ENCODE measurements at regions not wholly inside any gene's neighbourhood (a gene's known extent, or its start where the extent isn't known, plus 50 kb on each side); places are given as distances from the start of the nearest gene placed in this dataset.
"Not testable (repeated sequence)": the region's sequence is repeated elsewhere in the genome, so short reads cannot be mapped to it uniquely, and the experiment has no call there.

GRCh38 chr21:32082466-32082865 lies 196.4 kb downstream of the MIS18A start:
- Histone ChIP-seq H3K9me3 (no peaks in the 10 kb centered on the region), H3K27me3 (no peaks in the 10 kb centered on the region), H3K4me3 (no peak overlapping the region), H3K27ac (no peak overlapping the region), H3K36me3 (no peaks in the 10 kb centered on the region), H3K4me1 (no peaks in the 10 kb centered on the region)
- intact Hi-C loops (cut with DNase I): no loop called here
- TF ChIP-seq EP300 (IDR thresholded peaks at IDR 0.05): no peak
- TF ChIP-seq POLR2AphosphoS5 (IDR thresholded peaks at IDR 0.05): no peak
- TF ChIP-seq CTCF (IDR thresholded peaks at IDR 0.05): no peak
- no peak for TF ChIP-seq POLR2A (IDR thresholded peaks at IDR 0.05)
- WGBS, 2 donors: 68 to 74% methylated on average over 5 of the region's 5 CpGs
- no peak for DNase-seq

- 80 to 87% methylated on average over 6 of the region's 6 CpGs for WGBS, 2 donors
These were observed 200.8 kb downstream of the HUNK start for GRCh38 chr21:32073593-32073992.

GRCh38 chr21:32073190-32073589 lies 200.4 kb downstream of the HUNK start:
- WGBS, 2 donors: 94 to 95% methylated on average over 6 of the region's 6 CpGs
- no peak overlapping the region for H3K27ac ChIP-seq
- H3K27me3 ChIP-seq: no peaks in the 10 kb centered on the region
- H3K36me3 ChIP-seq: no peaks in the 10 kb centered on the region
- H3K4me1 ChIP-seq: no peaks in the 10 kb centered on the region
- H3K4me3 ChIP-seq: no peak overlapping the region
- H3K9me3 ChIP-seq: no peaks in the 10 kb centered on the region
- TF ChIP-seq EP300 (IDR thresholded peaks at IDR 0.05): no peak
- TF ChIP-seq POLR2AphosphoS5 (IDR thresholded peaks at IDR 0.05): no peak
- TF ChIP-seq POLR2A (IDR thresholded peaks at IDR 0.05): no peak
- no peak for TF ChIP-seq CTCF (IDR thresholded peaks at IDR 0.05)
- no peak for DNase-seq
- intact Hi-C loops (cut with DNase I): no loop called here

More at GRCh38 chr21:32073593-32073992, 200.8 kb downstream of the HUNK start:
- Histone ChIP-seq H3K4me3 (no peak overlapping the region), H3K27ac (no peak overlapping the region), H3K4me1 (no peaks in the 10 kb centered on the region), H3K9me3 (no peaks in the 10 kb centered on the region), H3K36me3 (no peaks in the 10 kb centered on the region), H3K27me3 (no peaks in the 10 kb centered on the region)
- DNase-seq: no peak
- no peak for TF ChIP-seq POLR2AphosphoS5 (IDR thresholded peaks at IDR 0.05)
- no peak for TF ChIP-seq EP300 (IDR thresholded peaks at IDR 0.05)
- no peak for TF ChIP-seq POLR2A (IDR thresholded peaks at IDR 0.05)
- no peak for TF ChIP-seq CTCF (IDR thresholded peaks at IDR 0.05)
- intact Hi-C loops (cut with DNase I): no loop called here

- H3K36me3 ChIP-seq; H3K4me1 ChIP-seq; H3K27ac ChIP-seq; H3K27me3 ChIP-seq; intact Hi-C loops (cut with DNase I); H3K4me3 ChIP-seq; DNase-seq; H3K9me3 ChIP-seq: not testable (repeated sequence)
- 51 to 58% methylated on average over 2 of the region's 2 CpGs for WGBS, 2 donors
These were observed 198.8 kb downstream of the HUNK start for GRCh38 chr21:32071620-32072019.

- no peak for DNase-seq
- no peaks in the 10 kb centered on the region for H3K9me3 ChIP-seq
- TF ChIP-seq POLR2A (IDR thresholded peaks at IDR 0.05) (no peak), POLR2AphosphoS5 (IDR thresholded peaks at IDR 0.05) (no peak), CTCF (IDR thresholded peaks at IDR 0.05) (no peak), EP300 (IDR thresholded peaks at IDR 0.05) (no peak)
- H3K27me3 ChIP-seq: no peaks in the 10 kb centered on the region
- intact Hi-C loops (cut with DNase I): no loop called here
- 71 to 78% methylated on average over 10 of the region's 10 CpGs for WGBS, 2 donors
- H3K4me3 ChIP-seq: no peak overlapping the region
- H3K36me3 ChIP-seq: no peaks in the 10 kb centered on the region
- H3K4me1 ChIP-seq: no peaks in the 10 kb centered on the region
- no peak overlapping the region for H3K27ac ChIP-seq
These were observed 198.0 kb downstream of the HUNK start for GRCh38 chr21:32070676-32071330.
